Thoracic aorta (tissue), 2 donors: ENCODE measurements at regions not wholly inside any gene's neighbourhood (a gene's known extent, or its start where the extent isn't known, plus 50 kb on each side); places are given as distances from the start of the nearest gene placed in this dataset.

Experiments used
- ATAC-seq: fragments of 150-250 bp; one replicate; pipeline ENCODE4 v1.8.0; 2017; ENCODE audit warnings: low read depth; ENCODE audit not compliant: insufficient number of reproducible peaks, low FRiP score
- DNase-seq: peaks from one replicate; pipeline ENCODE4 v3.0.0-alpha.2; 2020; ENCODE audit warnings: low spot score
- H3K27ac ChIP-seq, 2 donors: fragments of 200-600 bp; sonication (generic); 1 replicate in 1 of 2; 2 replicates in 1 of 2; pipeline ENCODE4 v1.5.1; 2016; ENCODE audit warnings: mild to moderate bottlenecking in 2 of 2, moderate library complexity in 2 of 2
- H3K27me3 ChIP-seq: fragments of 200-600 bp; sonication (generic); replicated peaks from 2 replicates; pipeline ENCODE4 v1.6.0; 2016; ENCODE audit warnings: mild to moderate bottlenecking; ENCODE audit not compliant: insufficient read depth
- H3K36me3 ChIP-seq: fragments of 200-600 bp; sonication (generic); one replicate; pipeline ENCODE4 v1.5.1; 2016
- H3K4me1 ChIP-seq, 2 donors: fragments of 200-600 bp; sonication (generic); 1 replicate in 1 of 2; 2 replicates in 1 of 2; pipeline versions ENCODE4 v1.5.1 to v1.6.0; 2016; ENCODE audit warnings: low read depth in 2 of 2, mild to moderate bottlenecking in 1 of 2; ENCODE audit not compliant: control insufficient read depth in 1 of 2
- H3K4me3 ChIP-seq: fragments of 200-600 bp; sonication (generic); 2 replicates; pipeline ENCODE4 v1.5.1; 2016; ENCODE audit warnings: mild to moderate bottlenecking
- H3K9me3 ChIP-seq: fragments of 200-600 bp; sonication (generic); 2 replicates; pipeline ENCODE4 v1.5.1; 2016
- CTCF ChIP-seq: fragments of 200-600 bp; sonication (generic); IDR thresholded peaks from one replicate; pipeline ENCODE4 v1.5.1; 2019; ENCODE audit warnings: antibody characterized with exemption

GRCh38 chr4:111127841-111128240 is 505.0 kb upstream of the PITX2 start:
- Histone ChIP-seq H3K27ac (no peak overlapping the region), H3K27me3 (no peaks in the 10 kb centered on the region), H3K9me3 (no peaks in the 10 kb centered on the region), H3K4me1 (no peaks in the 10 kb centered on the region), H3K36me3 (no peaks in the 10 kb centered on the region), H3K4me3 (no peak overlapping the region)
- DNase-seq (no peak), ATAC-seq (no peak)
- TF ChIP-seq CTCF: no peak

DNA sequence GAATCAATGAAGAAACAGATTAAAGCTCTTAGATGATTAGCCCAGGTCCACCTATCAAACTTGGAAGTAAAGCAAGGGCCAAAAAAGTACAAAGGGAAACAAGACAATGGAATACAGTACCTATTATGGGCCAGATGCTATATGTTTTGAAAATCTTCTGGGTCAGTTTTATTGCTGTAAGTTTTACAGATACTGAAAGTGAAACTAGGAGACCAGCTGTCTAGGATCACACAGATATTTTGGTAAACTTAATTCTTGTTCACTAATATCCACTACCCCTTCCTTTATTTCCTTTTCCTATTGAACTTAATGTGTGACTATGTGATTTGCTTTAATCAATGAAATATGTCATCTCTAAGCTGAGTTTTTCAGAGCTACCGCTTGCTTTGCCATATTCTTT is 505.4 kb upstream of the PITX2 start:
- no peak for TF ChIP-seq CTCF
- Histone ChIP-seq H3K36me3 (no peaks in the 10 kb centered on the region), H3K4me3 (no peak overlapping the region), H3K4me1 (no peaks in the 10 kb centered on the region), H3K27ac (no peak overlapping the region), H3K9me3 (no peaks in the 10 kb centered on the region), H3K27me3 (no peaks in the 10 kb centered on the region)
- ATAC-seq (no peak), DNase-seq (no peak)

- Histone ChIP-seq H3K4me1 (no peaks in the 10 kb centered on the region), H3K4me3 (no peak overlapping the region), H3K27me3 (no peaks in the 10 kb centered on the region), H3K9me3 (no peaks in the 10 kb centered on the region), H3K27ac (no peak overlapping the region), H3K36me3 (no peaks in the 10 kb centered on the region)
- no peak for TF ChIP-seq CTCF
- DNase-seq (no peak), ATAC-seq (no peak)
Measured at GRCh38 chr4:111136438-111136837, 513.6 kb upstream of the PITX2 start.

DNA sequence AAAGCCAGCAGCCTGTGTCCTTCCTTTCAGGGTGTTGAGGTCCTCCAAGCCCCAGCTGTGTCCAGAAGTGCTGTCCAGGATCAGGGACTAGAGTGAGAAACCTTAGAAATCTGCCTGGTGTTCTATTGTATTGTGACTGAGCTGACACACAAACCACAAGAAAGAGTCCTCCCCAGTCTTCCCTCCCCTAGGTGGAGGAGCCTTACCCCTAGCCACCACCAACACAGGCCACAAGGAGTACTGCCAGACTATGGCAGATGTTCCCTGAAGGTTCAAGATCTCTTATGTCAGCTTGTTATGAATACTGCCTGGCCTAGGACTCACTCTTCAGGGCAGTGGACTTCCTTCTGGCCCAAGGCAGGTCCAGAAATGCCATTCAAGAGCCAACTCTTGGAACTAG is 514.1 kb upstream of the PITX2 start:
- ATAC-seq (no peak), DNase-seq (no peak)
- TF ChIP-seq CTCF: no peak
- no peaks in the 10 kb centered on the region for H3K9me3 ChIP-seq
- no peaks in the 10 kb centered on the region for H3K36me3 ChIP-seq
- H3K27ac ChIP-seq: no peak overlapping the region
- H3K27me3 ChIP-seq: no peaks in the 10 kb centered on the region
- no peak overlapping the region for H3K4me3 ChIP-seq
- H3K4me1 ChIP-seq: no peaks in the 10 kb centered on the region

DNA sequence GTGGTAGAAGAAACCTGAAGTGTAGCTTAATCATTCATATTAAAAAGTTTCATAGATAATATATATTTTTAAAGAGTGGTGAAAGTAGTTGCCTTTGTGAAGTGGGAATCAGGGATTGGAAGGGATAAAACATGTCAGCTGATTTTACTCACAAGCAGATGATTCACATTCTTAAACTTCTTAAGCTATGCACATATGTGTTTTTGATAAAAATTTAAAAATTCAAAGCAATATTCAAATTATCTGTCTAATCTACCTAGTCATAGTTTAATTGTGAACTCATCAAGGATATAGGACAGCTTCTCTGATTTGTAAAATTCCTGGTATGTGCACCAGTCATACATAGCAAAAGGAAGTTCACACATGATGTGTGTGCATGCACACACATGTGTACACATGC is 520.6 kb upstream of the PITX2 start:
- Histone ChIP-seq H3K27ac (no peak overlapping the region), H3K4me1 (no peaks in the 10 kb centered on the region), H3K27me3 (no peaks in the 10 kb centered on the region), H3K36me3 (no peaks in the 10 kb centered on the region), H3K4me3 (no peak overlapping the region), H3K9me3 (peaks cover 5% of the 10 kb centered on the region)
- no peak for DNase-seq
- no peak for ATAC-seq
- TF ChIP-seq CTCF: no peak
